Neural cell (in vitro differentiated cells): ENCODE measurements at regions not wholly inside any gene's neighbourhood (a gene's known extent, or its start where the extent isn't known, plus 50 kb on each side); places are given as distances from the start of the nearest gene placed in this dataset.

Source experiments
- H2AFZ ChIP-seq: fragments of 200-600, 300-800 bp; sonication (generic), shearing (Covaris generic); 2 replicates; pipeline ENCODE4 v1.6.0; 2014; ENCODE audit warnings: low read depth, mild to moderate bottlenecking, antibody characterized with exemption, low read length, moderate library complexity
- H3F3A ChIP-seq: fragments of 200-600 bp; shearing (Covaris generic); 2 replicates; pipeline ENCODE4 v1.6.1; 2016; ENCODE audit warnings: mild to moderate bottlenecking, moderate library complexity, mixed read lengths, antibody characterized with exemption, low read length; ENCODE audit not compliant: insufficient read depth, poor library complexity, severe bottlenecking
- H3K27ac ChIP-seq: fragments of 200-600, 300-800 bp; sonication (generic), shearing (Covaris generic); 2 replicates; pipeline ENCODE4 v1.5.1; 2014; ENCODE audit warnings: mild to moderate bottlenecking, low read length, moderate library complexity
- H3K27me3 ChIP-seq: fragments of 300-800, 200-600 bp; sonication (generic), shearing (Covaris generic); 2 replicates; pipeline ENCODE4 v1.6.0; 2014; ENCODE audit warnings: mild to moderate bottlenecking, low read depth, low read length, moderate library complexity; ENCODE audit not compliant: insufficient read depth
- H3K36me3 ChIP-seq: fragments of 300-800, 200-600 bp; sonication (generic), shearing (Covaris generic); 2 replicates; pipeline ENCODE4 v1.5.1; 2014; ENCODE audit warnings: mild to moderate bottlenecking, antibody characterized with exemption, low read length, moderate library complexity; ENCODE audit not compliant: insufficient read depth
- H3K4me2 ChIP-seq: fragments of 300-800, 200-600 bp; sonication (generic), shearing (Covaris generic); 2 replicates; pipeline ENCODE4 v1.6.0; 2014; ENCODE audit warnings: mild to moderate bottlenecking, low read length
- H3K4me3 ChIP-seq: fragments of 300-800, 200-600 bp; sonication (generic), shearing (Covaris generic); 2 replicates; pipeline ENCODE4 v1.5.1; 2014; ENCODE audit warnings: mild to moderate bottlenecking, low read length, moderate library complexity
- H3K79me2 ChIP-seq: fragments of 200-600 bp; shearing (Covaris generic); replicated peaks from 2 replicates; pipeline ENCODE4 v1.6.0; 2014; ENCODE audit warnings: mild to moderate bottlenecking, low read length, moderate library complexity; ENCODE audit not compliant: insufficient read depth
- H3K9ac ChIP-seq: fragments of 300-800, 200-600 bp; sonication (generic), shearing (Covaris generic); 2 replicates; pipeline ENCODE4 v1.6.1; 2016; ENCODE audit warnings: mild to moderate bottlenecking, low read length, mixed read lengths
- H3K9me2 ChIP-seq: fragments of 200-600 bp; shearing (Covaris generic); 2 replicates; pipeline ENCODE4 v1.6.1; 2016; ENCODE audit warnings: mild to moderate bottlenecking, low read length, mixed read lengths; ENCODE audit not compliant: insufficient read depth
- H3K9me3 ChIP-seq: fragments of 200-600, 300-800 bp; sonication (generic), shearing (Covaris generic); 2 replicates; pipeline ENCODE4 v1.6.1; 2016; ENCODE audit warnings: mild to moderate bottlenecking, mixed run types, low read length, moderate library complexity, mixed read lengths
- H4K20me1 ChIP-seq: fragments of 200-600 bp; shearing (Covaris generic); 2 replicates; pipeline ENCODE4 v1.6.1; 2016; ENCODE audit warnings: mild to moderate bottlenecking, mixed run types; ENCODE audit not compliant: insufficient read depth
- EP300 ChIP-seq: fragments of 450-650 bp; conservative IDR thresholded peaks from 2 replicates; pipeline ENCODE4 v1.6.1; 2014; ENCODE audit warnings: antibody characterized with exemption, mild to moderate bottlenecking, moderate library complexity; ENCODE audit not compliant: poor library complexity, severe bottlenecking
- EZH2 ChIP-seq: fragments of 200-600, 300-800 bp; shearing (Covaris generic), sonication (generic); IDR thresholded peaks from 2 replicates; pipeline ENCODE4 v1.6.1; 2014; ENCODE audit warnings: antibody characterized with exemption, low read length, borderline replicate concordance, mild to moderate bottlenecking; ENCODE audit not compliant: insufficient read depth, poor library complexity, severe bottlenecking
- MXI1 ChIP-seq: fragments of 450-650 bp; conservative IDR thresholded peaks from 2 replicates; pipeline ENCODE4 v1.6.1; 2014; ENCODE audit warnings: antibody characterized with exemption, mild to moderate bottlenecking; ENCODE audit not compliant: poor library complexity, severe bottlenecking
- POLR2AphosphoS5 ChIP-seq: IDR thresholded peaks from 2 replicates; pipeline ENCODE4 v1.6.1; 2012
- RAD21 ChIP-seq: fragments of 450-650 bp; conservative IDR thresholded peaks from 2 replicates; pipeline ENCODE4 v1.6.1; 2014; ENCODE audit warnings: antibody characterized with exemption, mild to moderate bottlenecking, moderate library complexity
- SMC3 ChIP-seq: fragments of 450-650 bp; conservative IDR thresholded peaks from 2 replicates; pipeline ENCODE4 v1.6.1; 2014; ENCODE audit warnings: antibody characterized with exemption, mild to moderate bottlenecking, moderate library complexity; ENCODE audit not compliant: poor library complexity
- TAF1 ChIP-seq: IDR thresholded peaks from 2 replicates; pipeline ENCODE4 v1.6.1; 2012; ENCODE audit warnings: low read depth
- TF ChIP-seq, protein P1 (sequence below): IDR thresholded peaks from 2 replicates; pipeline ENCODE4 v1.6.1; 2012; ENCODE audit warnings: borderline replicate concordance
- TF ChIP-seq, protein P2 (sequence below): fragments of 450-650 bp; IDR thresholded peaks from 2 replicates; pipeline ENCODE4 v1.5.1; 2014; ENCODE audit warnings: antibody characterized with exemption, mild to moderate bottlenecking, moderate library complexity; ENCODE audit not compliant: poor library complexity, severe bottlenecking

DNA sequence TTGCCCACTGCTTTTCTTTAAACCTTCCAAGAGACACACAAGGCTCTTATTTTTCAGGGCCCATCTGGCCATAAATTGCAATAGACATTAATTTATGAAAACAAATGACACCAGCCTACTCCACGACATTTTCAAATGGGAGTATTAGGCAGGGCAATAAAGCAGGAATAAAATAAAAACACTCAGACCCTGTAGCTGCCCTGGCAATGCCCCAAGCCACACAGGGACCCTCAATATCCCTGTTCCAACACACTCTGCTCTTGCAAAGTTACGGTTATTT lies 550.8 kb upstream of the TNP1 start (continued):
- no peak for TF ChIP-seq EP300
- TF ChIP-seq TAF1 = no peak

DNA sequence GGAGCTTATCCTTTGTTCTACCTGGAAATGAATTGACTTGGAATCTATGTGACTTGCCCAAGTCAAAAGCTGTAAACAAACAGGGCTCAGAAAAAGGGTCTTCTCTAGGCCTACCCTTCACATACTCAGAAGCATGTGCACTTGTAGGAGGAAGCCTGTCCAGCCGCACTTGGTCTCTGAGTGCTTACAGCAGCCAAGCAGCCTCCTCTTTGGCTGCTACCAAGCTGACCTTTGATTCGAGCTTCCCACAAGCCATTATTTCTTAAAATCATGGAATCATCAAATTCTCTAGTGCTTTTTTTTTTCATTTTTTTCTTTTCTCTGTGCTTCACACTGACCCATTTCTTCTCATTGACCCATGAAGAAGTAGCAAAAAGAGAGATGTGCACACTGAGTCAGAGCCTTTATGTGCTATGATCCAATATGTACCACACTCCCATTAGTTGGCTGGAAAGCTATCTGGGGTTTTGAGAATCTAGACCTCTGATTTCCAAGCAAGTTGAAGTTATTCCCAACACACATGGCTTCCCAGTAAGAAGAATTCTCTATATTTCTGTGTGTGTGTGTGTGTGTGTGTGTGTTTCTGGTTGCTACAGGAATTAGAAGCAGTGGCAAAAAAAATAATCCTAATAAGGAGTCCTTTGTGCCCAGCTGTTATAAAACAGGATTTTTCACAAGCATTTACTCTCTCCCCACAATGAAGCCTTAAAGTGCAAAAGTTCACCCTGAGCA lies 550.3 kb upstream of the TNP1 start:
- no peak overlapping the region for H3K4me2 ChIP-seq
- no peak overlapping the region for H2AFZ ChIP-seq
- no peaks in the 10 kb centered on the region for H3K9me3 ChIP-seq
- no peaks in the 10 kb centered on the region for H3K79me2 ChIP-seq
- no peak for TF ChIP-seq RAD21
- TF ChIP-seq MXI1 = no peak
- no peak for TF ChIP-seq TAF1
- TF ChIP-seq, protein P1, sequence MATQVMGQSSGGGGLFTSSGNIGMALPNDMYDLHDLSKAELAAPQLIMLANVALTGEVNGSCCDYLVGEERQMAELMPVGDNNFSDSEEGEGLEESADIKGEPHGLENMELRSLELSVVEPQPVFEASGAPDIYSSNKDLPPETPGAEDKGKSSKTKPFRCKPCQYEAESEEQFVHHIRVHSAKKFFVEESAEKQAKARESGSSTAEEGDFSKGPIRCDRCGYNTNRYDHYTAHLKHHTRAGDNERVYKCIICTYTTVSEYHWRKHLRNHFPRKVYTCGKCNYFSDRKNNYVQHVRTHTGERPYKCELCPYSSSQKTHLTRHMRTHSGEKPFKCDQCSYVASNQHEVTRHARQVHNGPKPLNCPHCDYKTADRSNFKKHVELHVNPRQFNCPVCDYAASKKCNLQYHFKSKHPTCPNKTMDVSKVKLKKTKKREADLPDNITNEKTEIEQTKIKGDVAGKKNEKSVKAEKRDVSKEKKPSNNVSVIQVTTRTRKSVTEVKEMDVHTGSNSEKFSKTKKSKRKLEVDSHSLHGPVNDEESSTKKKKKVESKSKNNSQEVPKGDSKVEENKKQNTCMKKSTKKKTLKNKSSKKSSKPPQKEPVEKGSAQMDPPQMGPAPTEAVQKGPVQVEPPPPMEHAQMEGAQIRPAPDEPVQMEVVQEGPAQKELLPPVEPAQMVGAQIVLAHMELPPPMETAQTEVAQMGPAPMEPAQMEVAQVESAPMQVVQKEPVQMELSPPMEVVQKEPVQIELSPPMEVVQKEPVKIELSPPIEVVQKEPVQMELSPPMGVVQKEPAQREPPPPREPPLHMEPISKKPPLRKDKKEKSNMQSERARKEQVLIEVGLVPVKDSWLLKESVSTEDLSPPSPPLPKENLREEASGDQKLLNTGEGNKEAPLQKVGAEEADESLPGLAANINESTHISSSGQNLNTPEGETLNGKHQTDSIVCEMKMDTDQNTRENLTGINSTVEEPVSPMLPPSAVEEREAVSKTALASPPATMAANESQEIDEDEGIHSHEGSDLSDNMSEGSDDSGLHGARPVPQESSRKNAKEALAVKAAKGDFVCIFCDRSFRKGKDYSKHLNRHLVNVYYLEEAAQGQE = no peak
- TF ChIP-seq, protein P2, sequence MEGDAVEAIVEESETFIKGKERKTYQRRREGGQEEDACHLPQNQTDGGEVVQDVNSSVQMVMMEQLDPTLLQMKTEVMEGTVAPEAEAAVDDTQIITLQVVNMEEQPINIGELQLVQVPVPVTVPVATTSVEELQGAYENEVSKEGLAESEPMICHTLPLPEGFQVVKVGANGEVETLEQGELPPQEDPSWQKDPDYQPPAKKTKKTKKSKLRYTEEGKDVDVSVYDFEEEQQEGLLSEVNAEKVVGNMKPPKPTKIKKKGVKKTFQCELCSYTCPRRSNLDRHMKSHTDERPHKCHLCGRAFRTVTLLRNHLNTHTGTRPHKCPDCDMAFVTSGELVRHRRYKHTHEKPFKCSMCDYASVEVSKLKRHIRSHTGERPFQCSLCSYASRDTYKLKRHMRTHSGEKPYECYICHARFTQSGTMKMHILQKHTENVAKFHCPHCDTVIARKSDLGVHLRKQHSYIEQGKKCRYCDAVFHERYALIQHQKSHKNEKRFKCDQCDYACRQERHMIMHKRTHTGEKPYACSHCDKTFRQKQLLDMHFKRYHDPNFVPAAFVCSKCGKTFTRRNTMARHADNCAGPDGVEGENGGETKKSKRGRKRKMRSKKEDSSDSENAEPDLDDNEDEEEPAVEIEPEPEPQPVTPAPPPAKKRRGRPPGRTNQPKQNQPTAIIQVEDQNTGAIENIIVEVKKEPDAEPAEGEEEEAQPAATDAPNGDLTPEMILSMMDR = no peak
- TF ChIP-seq POLR2AphosphoS5 = no peak
- no peak for TF ChIP-seq SMC3
- no peak for TF ChIP-seq EP300
- TF ChIP-seq EZH2 = no peak
- H3K4me3 ChIP-seq = no peak overlapping the region
- H3K36me3 ChIP-seq = no peaks in the 10 kb centered on the region
- H3F3A ChIP-seq = no peaks in the 10 kb centered on the region
- no peak overlapping the region for H3K9ac ChIP-seq
- no peaks in the 10 kb centered on the region for H4K20me1 ChIP-seq
- H3K27ac ChIP-seq = peak overlapping the region; percentile 21
- H3K27me3 ChIP-seq = no peaks in the 10 kb centered on the region
- H3K9me2 ChIP-seq = no peaks in the 10 kb centered on the region

GRCh38 chr2:217407362-217407761 lies 547.5 kb upstream of the TNP1 start:
- H4K20me1 ChIP-seq = no peaks in the 10 kb centered on the region
- H2AFZ ChIP-seq = no peak overlapping the region
- no peak overlapping the region for H3K9ac ChIP-seq
- H3K9me2 ChIP-seq = no peaks in the 10 kb centered on the region
- no peak overlapping the region for H3K4me2 ChIP-seq
- no peaks in the 10 kb centered on the region for H3K9me3 ChIP-seq
- H3F3A ChIP-seq = no peaks in the 10 kb centered on the region
- H3K36me3 ChIP-seq = no peaks in the 10 kb centered on the region
- H3K27ac ChIP-seq = no peak overlapping the region
- no peaks in the 10 kb centered on the region for H3K79me2 ChIP-seq
- no peak for TF ChIP-seq SMC3
- TF ChIP-seq TAF1 = no peak
- no peak for TF ChIP-seq RAD21
- no peak for TF ChIP-seq EP300
- no peaks in the 10 kb centered on the region for H3K27me3 ChIP-seq
- H3K4me3 ChIP-seq = no peak overlapping the region
